Hepatocyte (in vitro differentiated cells): ENCODE measurements at regions not wholly inside any gene's neighbourhood (a gene's known extent, or its start where the extent isn't known, plus 50 kb on each side); places are given as distances from the start of the nearest gene placed in this dataset.

Experiments
- DNase-seq: peaks from one replicate; pipeline ENCODE4 v3.0.0-alpha.2; 2016; ENCODE audit warnings: low spot score
- H2AFZ ChIP-seq: fragments of 200-600 bp; sonication (generic); 2 replicates; pipeline ENCODE4 v1.6.0; 2016; ENCODE audit warnings: antibody characterized with exemption, mild to moderate bottlenecking
- H3K27ac ChIP-seq: fragments of 200-600 bp; sonication (generic); 2 replicates; pipeline ENCODE4 v1.5.1; 2016; ENCODE audit warnings: mild to moderate bottlenecking
- H3K27me3 ChIP-seq: fragments of 200-600 bp; sonication (generic); 2 replicates; pipeline ENCODE4 v1.6.1; 2016
- H3K36me3 ChIP-seq: fragments of 200-600 bp; sonication (generic); replicated peaks from 2 replicates; pipeline ENCODE4 v1.5.1; 2016; ENCODE audit warnings: low read depth; ENCODE audit not compliant: insufficient read depth
- H3K4me1 ChIP-seq: fragments of 200-600 bp; sonication (generic); 2 replicates; pipeline ENCODE4 v1.5.1; 2016; ENCODE audit warnings: mild to moderate bottlenecking, moderate library complexity; ENCODE audit not compliant: insufficient read depth
- H3K4me2 ChIP-seq: fragments of 200-600 bp; sonication (generic); 2 replicates; pipeline ENCODE4 v1.6.0; 2016
- H3K4me3 ChIP-seq: fragments of 200-600 bp; sonication (generic); 2 replicates; pipeline ENCODE4 v1.5.1; 2016; ENCODE audit warnings: mild to moderate bottlenecking
- H3K79me2 ChIP-seq: fragments of 200-600 bp; sonication (generic); 2 replicates; pipeline ENCODE4 v1.6.0; 2017; ENCODE audit warnings: mild to moderate bottlenecking
- H3K9me2 ChIP-seq: fragments of 200-600 bp; sonication (generic); replicated peaks from 2 replicates; pipeline ENCODE4 v1.6.0; 2017; ENCODE audit warnings: mild to moderate bottlenecking; ENCODE audit not compliant: insufficient read depth
- H3K9me3 ChIP-seq: fragments of 200-600 bp; sonication (generic); 2 replicates; pipeline ENCODE4 v1.5.1; 2016; ENCODE audit warnings: low read depth, mild to moderate bottlenecking
- H4K20me1 ChIP-seq: fragments of 200-600 bp; sonication (generic); 2 replicates; pipeline ENCODE4 v1.6.0; 2016; ENCODE audit warnings: mild to moderate bottlenecking; ENCODE audit not compliant: insufficient read depth, poor library complexity, severe bottlenecking
- CTCF ChIP-seq: fragments of 200-600 bp; sonication (generic); IDR thresholded peaks from 2 replicates; pipeline ENCODE4 v1.5.1; 2016; ENCODE audit warnings: antibody characterized with exemption, mild to moderate bottlenecking; ENCODE audit not compliant: poor library complexity
- EZH2 ChIP-seq: fragments of 200-600 bp; sonication (generic); IDR thresholded peaks from 2 replicates; pipeline ENCODE4 v1.6.1; 2016; ENCODE audit warnings: antibody characterized with exemption, mild to moderate bottlenecking, borderline replicate concordance
- EZH2phosphoT487 ChIP-seq: fragments of 200-600 bp; sonication (generic); IDR thresholded peaks from one replicate; pipeline ENCODE4 v1.6.1; 2018; ENCODE audit warnings: antibody characterized with exemption, mild to moderate bottlenecking, low read depth, moderate library complexity; ENCODE audit not compliant: unreplicated experiment, severe bottlenecking
- WGBS: methylation state at CpG from one replicate; pipeline ENCODE4 v1.1.6; 2016; ENCODE audit warnings: low lambda C conversion rate; ENCODE audit errors: missing lambda C conversion rate; 5-methylcytosine and 5-hydroxymethylcytosine counted together

- no peaks in the 10 kb centered on the region for H4K20me1 ChIP-seq
- H3K79me2 ChIP-seq = no peaks in the 10 kb centered on the region
- H3K27ac ChIP-seq = no peak overlapping the region
- 86% methylated on average over 8 of the region's 8 CpGs for WGBS
- H3K4me2 ChIP-seq = no peak overlapping the region
- H3K36me3 ChIP-seq = no peaks in the 10 kb centered on the region
- H3K27me3 ChIP-seq = no peaks in the 10 kb centered on the region
- no peak overlapping the region for H3K4me3 ChIP-seq
- no peaks in the 10 kb centered on the region for H3K4me1 ChIP-seq
- TF ChIP-seq EZH2phosphoT487 = no peak
- TF ChIP-seq CTCF = no peak
- no peak for TF ChIP-seq EZH2
- no peak for DNase-seq
- no peak overlapping the region for H2AFZ ChIP-seq
- H3K9me3 ChIP-seq = no peaks in the 10 kb centered on the region
- H3K9me2 ChIP-seq = no peaks in the 10 kb centered on the region
Observed at GRCh38 chr1:79133774-79134364, 127.3 kb upstream of the ADGRL4 start.

GRCh38 chr1:79131626-79132025 lies 125.1 kb upstream of the ADGRL4 start:
- no peak for TF ChIP-seq EZH2
- TF ChIP-seq EZH2phosphoT487 = no peak
- TF ChIP-seq CTCF = no peak
- no peak for DNase-seq
- no peaks in the 10 kb centered on the region for H3K27me3 ChIP-seq
- no peak overlapping the region for H3K27ac ChIP-seq
- WGBS = 57% methylated on average over 3 of the region's 3 CpGs
- no peak overlapping the region for H3K4me3 ChIP-seq
- H3K36me3 ChIP-seq = no peaks in the 10 kb centered on the region
- no peaks in the 10 kb centered on the region for H3K79me2 ChIP-seq
- no peaks in the 10 kb centered on the region for H3K9me3 ChIP-seq
- H3K9me2 ChIP-seq = no peaks in the 10 kb centered on the region
- no peak overlapping the region for H3K4me2 ChIP-seq
- H3K4me1 ChIP-seq = no peaks in the 10 kb centered on the region
- no peaks in the 10 kb centered on the region for H4K20me1 ChIP-seq
- H2AFZ ChIP-seq = no peak overlapping the region

- WGBS = 60% methylated on average over 3 of the region's 3 CpGs
- no peaks in the 10 kb centered on the region for H3K79me2 ChIP-seq
- no peak for TF ChIP-seq EZH2
- no peak for TF ChIP-seq CTCF
- no peak for TF ChIP-seq EZH2phosphoT487
- no peak overlapping the region for H3K4me2 ChIP-seq
- no peaks in the 10 kb centered on the region for H3K27me3 ChIP-seq
- no peaks in the 10 kb centered on the region for H3K36me3 ChIP-seq
- H4K20me1 ChIP-seq = no peaks in the 10 kb centered on the region
- H3K9me3 ChIP-seq = no peaks in the 10 kb centered on the region
- H3K4me3 ChIP-seq = no peak overlapping the region
- no peak overlapping the region for H3K27ac ChIP-seq
- DNase-seq = no peak
- no peaks in the 10 kb centered on the region for H3K9me2 ChIP-seq
- H3K4me1 ChIP-seq = no peaks in the 10 kb centered on the region
- no peak overlapping the region for H2AFZ ChIP-seq
Observed at GRCh38 chr1:79129914-79130313, 123.4 kb upstream of the ADGRL4 start.

- WGBS = 73% methylated on average over 3 of the region's 3 CpGs
- DNase-seq = no peak
- TF ChIP-seq EZH2 = no peak
- TF ChIP-seq CTCF = no peak
- H2AFZ ChIP-seq = no peak overlapping the region
- no peak overlapping the region for H3K27ac ChIP-seq
- no peaks in the 10 kb centered on the region for H3K36me3 ChIP-seq
- no peaks in the 10 kb centered on the region for H3K9me2 ChIP-seq
- H3K4me2 ChIP-seq = no peak overlapping the region
- no peaks in the 10 kb centered on the region for H3K27me3 ChIP-seq
- no peak overlapping the region for H3K4me3 ChIP-seq
- H4K20me1 ChIP-seq = no peaks in the 10 kb centered on the region
- no peaks in the 10 kb centered on the region for H3K4me1 ChIP-seq
- no peaks in the 10 kb centered on the region for H3K79me2 ChIP-seq
- H3K9me3 ChIP-seq = no peaks in the 10 kb centered on the region
Observed at GRCh38 chr1:79128722-79129121, 122.2 kb upstream of the ADGRL4 start.
